GM19372 (cell line): ENCODE measurements at regions not wholly inside any gene's neighbourhood (a gene's known extent, or its start where the extent isn't known, plus 50 kb on each side); places are given as distances from the start of the nearest gene placed in this dataset.
"Not testable (repeated sequence)": the region's sequence is repeated elsewhere in the genome, so short reads cannot be mapped to it uniquely, and the experiment has no call there.

ENCODE experiments used
- ATAC-seq: cut with Tn5 transposase; IDR thresholded peaks from one replicate; pipeline ENCODE4 v1.9.1; 2021; ENCODE audit warnings: mild to moderate bottlenecking, low read depth, moderate library complexity; ENCODE audit not compliant: unreplicated experiment

GRCh38 chr12:23139026-23139425 lies 514.1 kb downstream of the ETNK1 start:
- ATAC-seq = no peak

GRCh38 chr12:23140710-23141109 lies 515.7 kb downstream of the ETNK1 start:
- no peak for ATAC-seq

- ATAC-seq = no peak
These were observed 516.4 kb downstream of the ETNK1 start for GRCh38 chr12:23141335-23141734.

- not testable (repeated sequence) for ATAC-seq
These were observed 521.1 kb downstream of the ETNK1 start for GRCh38 chr12:23146070-23146469.

- no peak for ATAC-seq
These were observed 543.5 kb downstream of the ETNK1 start for GRCh38 chr12:23168459-23168858.

- no peak for ATAC-seq
These were observed 544.2 kb downstream of the ETNK1 start for GRCh38 chr12:23169012-23169695.

GRCh38 chr12:23169696-23170013 lies 544.7 kb downstream of the ETNK1 start:
- ATAC-seq = no peak

GRCh38 chr12:23174917-23175316 lies 549.9 kb downstream of the ETNK1 start:
- no peak for ATAC-seq

- ATAC-seq = no peak
These were observed 560.4 kb downstream of the ETNK1 start for GRCh38 chr12:23185346-23185745.

GRCh38 chr12:23186950-23187349 lies 562.0 kb downstream of the ETNK1 start:
- no peak for ATAC-seq

- ATAC-seq = no peak
These were observed 568.6 kb downstream of the ETNK1 start for GRCh38 chr12:23193552-23193951.

GRCh38 chr12:23197266-23197665 lies 572.3 kb downstream of the ETNK1 start:
- ATAC-seq = no peak

- no peak for ATAC-seq
These were observed 577.8 kb downstream of the ETNK1 start for GRCh38 chr12:23202728-23203127.

GRCh38 chr12:23204933-23205778 lies 580.2 kb downstream of the ETNK1 start:
- peak; percentile 93 for ATAC-seq

GRCh38 chr12:23209793-23210192 lies 584.8 kb downstream of the ETNK1 start:
- no peak for ATAC-seq

- ATAC-seq = no peak
These were observed 585.6 kb downstream of the ETNK1 start for GRCh38 chr12:23210573-23210972.

- ATAC-seq = no peak
These were observed 586.7 kb downstream of the ETNK1 start for GRCh38 chr12:23211384-23212320.

- ATAC-seq = no peak
These were observed 592.2 kb downstream of the ETNK1 start for GRCh38 chr12:23217158-23217557.

GRCh38 chr12:23217667-23218066 lies 592.7 kb downstream of the ETNK1 start:
- no peak for ATAC-seq

- no peak for ATAC-seq
These were observed 596.1 kb downstream of the ETNK1 start for GRCh38 chr12:23221066-23221465.

- ATAC-seq = no peak
These were observed 597.0 kb downstream of the ETNK1 start for GRCh38 chr12:23221926-23222325.
